ENCODE measurements at regions not wholly inside any gene's neighbourhood (a gene's known extent, or its start where the extent isn't known, plus 50 kb on each side); places are given as distances from the start of the nearest gene placed in this dataset.

- H3K27me3 ChIP-seq (replicated peaks; ENCODE audit: insufficient read depth, low read length), result no peaks in the 10 kb centered on the region
- no peaks in the 10 kb centered on the region for H3K36me3 ChIP-seq (replicated peaks; ENCODE audit: insufficient read depth, low read length)
- H3K27ac ChIP-seq (ENCODE audit: low read length), result no peak overlapping the region
- no peak overlapping the region for H3K4me2 ChIP-seq (ENCODE audit: low read depth, low read length)
- no peaks in the 10 kb centered on the region for H3F3A ChIP-seq (ENCODE audit: insufficient read depth, low read length)
- H4K20me1 ChIP-seq (ENCODE audit: insufficient read depth, low read length), result no peaks in the 10 kb centered on the region
- no peaks in the 10 kb centered on the region for H3K79me2 ChIP-seq (ENCODE audit: low read length)
- H3K9me3 ChIP-seq (replicated peaks; ENCODE audit: insufficient read depth, low read length), result no peaks in the 10 kb centered on the region
- TF ChIP-seq EZH2 (optimal IDR thresholded peaks at IDR 0.05; ENCODE audit: low read depth, low read length), result no peak
- no peak for TF ChIP-seq EZH2phosphoT487 (IDR thresholded peaks at IDR 0.05; ENCODE audit: low read length)
- TF ChIP-seq CTCF (IDR thresholded peaks at IDR 0.05; ENCODE audit: low read length), result no peak
- no peak for DNase-seq
- H3K4me3 ChIP-seq (ENCODE audit: low read length), result no peak overlapping the region
- no peak overlapping the region for H3K9ac ChIP-seq (ENCODE audit: low read length)
- H2AFZ ChIP-seq (ENCODE audit: low read length), result no peak overlapping the region
- no peaks in the 10 kb centered on the region for H3K4me1 ChIP-seq (ENCODE audit: low read length)
- no peaks in the 10 kb centered on the region for H3K9me2 ChIP-seq (replicated peaks; ENCODE audit: insufficient read depth, low read length)
Measured at GRCh38 chr4:46649390-46649789, 259.5 kb upstream of the GABRA2 start.

DNA sequence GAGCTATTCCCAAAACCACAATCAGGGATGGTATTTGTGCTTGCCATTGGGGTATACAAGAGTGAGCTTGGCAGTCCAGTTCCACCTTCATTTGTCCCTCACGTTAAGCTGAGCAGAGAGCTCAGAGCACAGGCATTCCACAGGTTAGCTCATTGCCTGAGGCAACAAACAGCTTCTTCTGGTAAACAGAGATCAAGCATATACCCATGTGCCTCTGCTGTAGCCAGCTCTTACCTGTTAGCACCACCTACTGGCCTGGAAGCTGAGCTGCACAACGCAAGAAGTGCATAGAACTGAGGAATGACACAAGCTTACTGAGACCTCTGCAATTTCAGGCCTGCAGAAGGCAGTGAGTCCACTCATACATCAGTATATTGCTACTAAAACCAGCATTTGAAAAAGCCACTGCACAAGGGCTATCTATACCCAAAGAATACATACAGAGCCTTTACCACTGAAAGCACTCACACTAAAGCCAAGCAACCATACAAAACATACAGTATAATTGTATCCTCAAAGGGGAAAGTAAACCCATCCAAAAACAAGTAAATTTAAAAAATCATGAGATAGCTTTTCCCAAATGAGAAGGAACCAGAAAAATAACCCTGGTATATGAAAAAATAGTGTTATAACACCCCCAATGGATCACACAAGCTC lies 258.3 kb upstream of the GABRA2 start:
- peak; percentile 76 for DNase-seq

DNA sequence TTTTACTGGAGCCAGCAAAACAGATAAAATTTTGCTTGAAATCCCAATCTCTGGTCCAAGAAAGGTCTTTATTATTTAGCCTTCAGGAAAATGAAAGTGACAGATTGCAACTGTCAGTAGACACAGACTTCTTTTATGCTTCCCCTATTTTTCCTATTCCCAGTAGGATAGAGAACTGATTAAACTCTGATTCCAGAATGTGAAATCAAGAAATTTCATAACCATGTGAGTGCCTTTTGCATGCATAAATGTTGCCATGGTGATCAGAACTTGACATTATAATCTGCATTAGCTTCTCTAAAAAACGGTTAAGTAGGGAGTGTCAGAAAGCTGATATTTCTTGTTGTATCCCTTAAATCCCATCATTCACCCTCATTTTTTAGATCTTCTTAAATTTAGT lies 255.2 kb upstream of the GABRA2 start:
- no peaks in the 10 kb centered on the region for H3F3A ChIP-seq (ENCODE audit: insufficient read depth, low read length)
- H3K36me3 ChIP-seq (replicated peaks; ENCODE audit: insufficient read depth, low read length), result no peaks in the 10 kb centered on the region
- no peak overlapping the region for H3K27ac ChIP-seq (ENCODE audit: low read length)
- H3K9ac ChIP-seq (ENCODE audit: low read length), result no peak overlapping the region
- H3K9me3 ChIP-seq (replicated peaks; ENCODE audit: insufficient read depth, low read length), result no peaks in the 10 kb centered on the region
- no peaks in the 10 kb centered on the region for H3K27me3 ChIP-seq (replicated peaks; ENCODE audit: insufficient read depth, low read length)
- no peak for DNase-seq
- H3K4me2 ChIP-seq (ENCODE audit: low read depth, low read length), result no peak overlapping the region
- no peaks in the 10 kb centered on the region for H4K20me1 ChIP-seq (ENCODE audit: insufficient read depth, low read length)
- no peaks in the 10 kb centered on the region for H3K4me1 ChIP-seq (ENCODE audit: low read length)
- TF ChIP-seq EZH2phosphoT487 (IDR thresholded peaks at IDR 0.05; ENCODE audit: low read length) (no peak), CTCF (IDR thresholded peaks at IDR 0.05; ENCODE audit: low read length) (no peak), EZH2 (optimal IDR thresholded peaks at IDR 0.05; ENCODE audit: low read depth, low read length) (no peak)
- no peak overlapping the region for H3K4me3 ChIP-seq (ENCODE audit: low read length)
- no peaks in the 10 kb centered on the region for H3K9me2 ChIP-seq (replicated peaks; ENCODE audit: insufficient read depth, low read length)
- no peaks in the 10 kb centered on the region for H3K79me2 ChIP-seq (ENCODE audit: low read length)
- H2AFZ ChIP-seq (ENCODE audit: low read length), result no peak overlapping the region

More for the DNA sequence above, 258.3 kb upstream of the GABRA2 start:
- Histone ChIP-seq H3K9me3 (replicated peaks; ENCODE audit: insufficient read depth, low read length) (no peaks in the 10 kb centered on the region), H3K36me3 (replicated peaks; ENCODE audit: insufficient read depth, low read length) (no peaks in the 10 kb centered on the region), H3K4me2 (ENCODE audit: low read depth, low read length) (no peak overlapping the region), H3K9ac (ENCODE audit: low read length) (no peak overlapping the region), H3K27ac (ENCODE audit: low read length) (no peak overlapping the region), H3F3A (ENCODE audit: insufficient read depth, low read length) (no peaks in the 10 kb centered on the region), H3K9me2 (replicated peaks; ENCODE audit: insufficient read depth, low read length) (no peaks in the 10 kb centered on the region), H3K4me1 (ENCODE audit: low read length) (no peaks in the 10 kb centered on the region), H3K79me2 (ENCODE audit: low read length) (no peaks in the 10 kb centered on the region), H3K27me3 (replicated peaks; ENCODE audit: insufficient read depth, low read length) (no peaks in the 10 kb centered on the region), H3K4me3 (ENCODE audit: low read length) (no peak overlapping the region), H2AFZ (ENCODE audit: low read length) (peak overlapping the region; percentile 39; the same call in 1 of the 2 replicates), H4K20me1 (ENCODE audit: insufficient read depth, low read length) (no peaks in the 10 kb centered on the region)
- TF ChIP-seq CTCF (IDR thresholded peaks at IDR 0.05; ENCODE audit: low read length) (peak; percentile 87), EZH2phosphoT487 (IDR thresholded peaks at IDR 0.05; ENCODE audit: low read length) (no peak), EZH2 (optimal IDR thresholded peaks at IDR 0.05; ENCODE audit: low read depth, low read length) (no peak)
